HEK293 (cell line): ENCODE measurements at regions not wholly inside any gene's neighbourhood (a gene's known extent, or its start where the extent isn't known, plus 50 kb on each side); places are given as distances from the start of the nearest gene placed in this dataset.

Experiments
- SALL2 ChIP-seq: fragments of 450-650 bp; formaldehyde crosslinking; IDR thresholded peaks from 2 replicates; pipeline ENCODE4 v1.5.0; 2017; ENCODE audit warnings: missing biosample characterization, mild to moderate bottlenecking, missing genetic modification characterization, borderline replicate concordance
- ZFP41 ChIP-seq: fragments of 450-650 bp; formaldehyde crosslinking; IDR thresholded peaks from 2 replicates; pipeline ENCODE4 v1.5.1; 2016; ENCODE audit warnings: missing biosample characterization, missing genetic modification characterization, borderline replicate concordance

- TF ChIP-seq SALL2 (tag by site-specific recombination) (no peak), ZFP41 (tag by site-specific recombination) (no peak)
Measured at GRCh38 chr7:118745927-118746326, 521.4 kb downstream of the ANKRD7 start.
